ENCODE measurements at regions not wholly inside any gene's neighbourhood (a gene's known extent, or its start where the extent isn't known, plus 50 kb on each side); places are given as distances from the start of the nearest gene placed in this dataset.

- no peak for TF ChIP-seq POU2F2 (IDR thresholded peaks at IDR 0.05; ENCODE audit: borderline replicate concordance, low read depth, low read length)
- no peak for TF ChIP-seq SP1 (IDR thresholded peaks at IDR 0.05; ENCODE audit: low read depth, low read length)
- TF ChIP-seq BRCA1 (IDR thresholded peaks at IDR 0.05; ENCODE audit: low read depth, low read length), result no peak
- no peak for TF ChIP-seq SMC3 (IDR thresholded peaks at IDR 0.05; ENCODE audit: borderline replicate concordance, low read length)
- ATAC-seq (no peak), FAIRE-seq (no peak), DNase-seq (ENCODE audit: low read depth, low spot score) (no peak)
- no peak overlapping the region for H2AFZ ChIP-seq (ENCODE audit: control insufficient read depth, low read depth, low read length)
- H3K79me2 ChIP-seq (ENCODE audit: control insufficient read depth, insufficient read depth, low read length), result no peaks in the 10 kb centered on the region
- H3K36me3 ChIP-seq (ENCODE audit: control insufficient read depth in 2 of 2, insufficient read depth in 2 of 2, low read length in 1 of 2), result no peaks in the 10 kb centered on the region
- H3K9me3 ChIP-seq (replicated peaks; ENCODE audit: control insufficient read depth, insufficient read depth, low read length), result no peaks in the 10 kb centered on the region
- RAD21 ChIA-PET (ENCODE audit: unreplicated experiment), result interaction anchor here (1.5 to 3.2 kb wide), 3 partner anchors 9 to 193 kb away, joined by 3 to 23 read pairs (median 4); partner anchors contain the start of genes KCTD16 and YIPF5
- no TSS peak for BruUV-seq (replicated peaks)
- H4K20me1 ChIP-seq (ENCODE audit: control insufficient read depth, insufficient read depth), result no peaks in the 10 kb centered on the region
- POLR2A ChIA-PET, result no interaction called here
- intact Hi-C loops (cut with micrococcal nuclease; ENCODE audit: unreplicated experiment) (loop anchor here (5.0 kb wide), 1 partner anchor 214 kb away; no protein-coding TSS in a partner anchor), in situ Hi-C loops (cut with MboI) (no loop called here)
- CTCF ChIA-PET, result interaction anchor here (1.2 to 3.6 kb wide), 4 partner anchors 9 to 60 kb away, joined by 3 to 34 read pairs (median 4); no protein-coding TSS in a partner anchor
- H3K4me1 ChIP-seq (ENCODE audit: control insufficient read depth, insufficient read depth, low read length), result no peaks in the 10 kb centered on the region
- no peaks in the 10 kb centered on the region for H3K27me3 ChIP-seq (replicated peaks in 1 of 2; ENCODE audit: control insufficient read depth in 2 of 2, insufficient read depth in 2 of 2, low read length in 1 of 2)
- no peak overlapping the region for H3K4me2 ChIP-seq (ENCODE audit: control insufficient read depth, insufficient read depth)
- H3K4me3 ChIP-seq, result no peak overlapping the region
- WGBS (ENCODE audit: insufficient coverage, insufficient replicate concordance, low lambda C conversion rate, missing lambda C conversion rate), result 50% methylated on average over 1 of the region's 1 CpG
- SMC1A ChIA-PET (ENCODE audit: uncharacterized antibody, unreplicated experiment), result interaction anchor here (0.9 to 3.0 kb wide), 11 partner anchors 9 to 229 kb away, joined by 3 to 28 read pairs (median 4); no protein-coding TSS in a partner anchor
- H3K9ac ChIP-seq (ENCODE audit: control insufficient read depth, insufficient read depth, low read length), result no peak overlapping the region
- no peak overlapping the region for H3K27ac ChIP-seq (ENCODE audit: control insufficient read depth, insufficient read depth)
Measured at GRCh38 chr5:143977891-143978461, 166.0 kb downstream of the HMHB1 start.

GRCh38 chr5:143979044-143979690 lies 167.2 kb downstream of the HMHB1 start:
- H3K9me3 ChIP-seq (replicated peaks; ENCODE audit: control insufficient read depth, insufficient read depth, low read length), result no peaks in the 10 kb centered on the region
- RAD21 ChIA-PET (ENCODE audit: unreplicated experiment), result interaction anchor here (0.7 to 3.2 kb wide), 11 partner anchors 10 to 750 kb away, joined by 3 to 23 read pairs (median 4); partner anchors contain the start of genes KCTD16 and YIPF5
- no peaks in the 10 kb centered on the region for H4K20me1 ChIP-seq (ENCODE audit: control insufficient read depth, insufficient read depth)
- FAIRE-seq, result no peak
- DNase-seq (ENCODE audit: low read depth, low spot score), result no peak
- POLR2A ChIA-PET, result interaction anchor here (0.5 to 1.8 kb wide), 5 partner anchors 8 to 1055 kb away, joined by 3 to 6 read pairs (median 3); no protein-coding TSS in a partner anchor
- no peak overlapping the region for H3K4me3 ChIP-seq
- H3K9ac ChIP-seq (ENCODE audit: control insufficient read depth, insufficient read depth, low read length), result no peak overlapping the region; the same call in 1 of the 2 replicates
- SMC1A ChIA-PET (ENCODE audit: uncharacterized antibody, unreplicated experiment), result interaction anchor here (0.6 to 3.0 kb wide), 21 partner anchors 9 to 1058 kb away, joined by 3 to 28 read pairs (median 4); no protein-coding TSS in a partner anchor
- peak overlapping the region; percentile 6; the same call in 1 of the 2 replicates for H3K27ac ChIP-seq (ENCODE audit: control insufficient read depth, insufficient read depth)
- no peaks in the 10 kb centered on the region for H3K36me3 ChIP-seq (ENCODE audit: control insufficient read depth in 2 of 2, insufficient read depth in 2 of 2, low read length in 1 of 2)
- WGBS (ENCODE audit: insufficient coverage, insufficient replicate concordance, low lambda C conversion rate, missing lambda C conversion rate), result 95% methylated on average over 1 of the region's 1 CpG
- H3K4me2 ChIP-seq (ENCODE audit: control insufficient read depth, insufficient read depth), result peak overlapping the region; percentile 7; the same call in 1 of the 2 replicates
- ATAC-seq, result peak; percentile 92
- in situ Hi-C loops (cut with MboI) (no loop called here), intact Hi-C loops (cut with micrococcal nuclease; ENCODE audit: unreplicated experiment) (loop anchor here (5.0 kb wide), 1 partner anchor 213 kb away; no protein-coding TSS in a partner anchor)
- no peaks in the 10 kb centered on the region for H3K27me3 ChIP-seq (replicated peaks in 1 of 2; ENCODE audit: control insufficient read depth in 2 of 2, insufficient read depth in 2 of 2, low read length in 1 of 2)
- peak overlapping the region; percentile 74 for H2AFZ ChIP-seq (ENCODE audit: control insufficient read depth, low read depth, low read length)
- CTCF ChIA-PET, result interaction anchor here (0.6 to 3.6 kb wide), 14 partner anchors 8 to 1099 kb away, joined by 3 to 34 read pairs (median 3); no protein-coding TSS in a partner anchor
- no TSS peak for BruUV-seq (replicated peaks)
- no peaks in the 10 kb centered on the region for H3K4me1 ChIP-seq (ENCODE audit: control insufficient read depth, insufficient read depth, low read length)
- no peaks in the 10 kb centered on the region for H3K79me2 ChIP-seq (ENCODE audit: control insufficient read depth, insufficient read depth, low read length)
- TF ChIP-seq IKZF2 (IDR thresholded peaks at IDR 0.05) (peak; percentile 28 to 39; a peak in 2 of 4 replicates), BHLHE40 (IDR thresholded peaks at IDR 0.05; ENCODE audit: borderline replicate concordance in 1 of 2, low read depth in 2 of 2, low read length in 1 of 2) (peak in 1 of 2 experiments; percentile 24; a peak in 1 of 4 replicates), MTA2 (IDR thresholded peaks at IDR 0.05; ENCODE audit: low read depth) (peak; percentile 48; the same call in 1 of the 2 replicates), RELB (IDR thresholded peaks at IDR 0.05; ENCODE audit: low read depth) (peak; percentile 73; the same call in 1 of the 2 replicates), POLR2AphosphoS5 (IDR thresholded peaks at IDR 0.05; ENCODE audit: low read length) (no peak), SMC3 (IDR thresholded peaks at IDR 0.05; ENCODE audit: borderline replicate concordance, low read length) (no peak), CREB1 (IDR thresholded peaks at IDR 0.05; ENCODE audit: low read depth) (0 out of 2 replicates have a peak, but pooled peaks have one; percentile 14)

Measured in GM12878 (cell line).